ENCODE measurements at regions not wholly inside any gene's neighbourhood (a gene's known extent, or its start where the extent isn't known, plus 50 kb on each side); places are given as distances from the start of the nearest gene placed in this dataset.

GRCh38 chr16:55000595-55000994 is 69.9 kb downstream of the IRX5 start:
- Histone ChIP-seq H3K9me3 (no peaks in the 10 kb centered on the region), H3K4me1 (ENCODE audit: control insufficient read depth in 1 of 2, insufficient read depth in 2 of 2, low read depth in 1 of 2, low read length in 1 of 2) (no peaks in the 10 kb centered on the region; a peak in 1 of 4 replicates), H3K27ac (ENCODE audit: low read depth in 2 of 2, low read length in 1 of 2) (no peak overlapping the region), H3K9ac (no peak overlapping the region), H4K20me1 (ENCODE audit: insufficient read depth) (no peaks in the 10 kb centered on the region), H3K79me2 (ENCODE audit: insufficient read depth) (no peaks in the 10 kb centered on the region), H2AFZ (ENCODE audit: low read depth) (no peak overlapping the region), H3K36me3 (replicated peaks in 1 of 2; ENCODE audit: control insufficient read depth in 1 of 2, insufficient read depth in 2 of 2, low read length in 1 of 2) (no peaks in the 10 kb centered on the region), H3K4me2 (no peak overlapping the region), H3K4me3 (ENCODE audit: low read depth in 2 of 2, low read length in 1 of 2) (no peak overlapping the region), H3K27me3 (ENCODE audit: insufficient read depth) (no peaks in the 10 kb centered on the region; the same call in 1 of the 2 replicates), H3K9me2 (no peaks in the 10 kb centered on the region), H3F3A (replicated peaks; ENCODE audit: insufficient read depth) (no peaks in the 10 kb centered on the region)
- POLR2A ChIA-PET, result no interaction called here
- CTCF ChIA-PET, result interaction anchor here (1.4 kb wide), 1 partner anchor 14 kb away, joined by 3 read pairs; no protein-coding TSS in a partner anchor
- TF ChIP-seq TCF12 (IDR thresholded peaks at IDR 0.05), result no peak
- no peak for TF ChIP-seq NRF1 (IDR thresholded peaks at IDR 0.05; ENCODE audit: low read depth, low read length)
- TF ChIP-seq GATA2 (CRISPR knock-in tag; IDR thresholded peaks at IDR 0.05), result no peak
- TF ChIP-seq NFIC (IDR thresholded peaks at IDR 0.05; ENCODE audit: borderline replicate concordance), result no peak
- TF ChIP-seq, protein P1, sequence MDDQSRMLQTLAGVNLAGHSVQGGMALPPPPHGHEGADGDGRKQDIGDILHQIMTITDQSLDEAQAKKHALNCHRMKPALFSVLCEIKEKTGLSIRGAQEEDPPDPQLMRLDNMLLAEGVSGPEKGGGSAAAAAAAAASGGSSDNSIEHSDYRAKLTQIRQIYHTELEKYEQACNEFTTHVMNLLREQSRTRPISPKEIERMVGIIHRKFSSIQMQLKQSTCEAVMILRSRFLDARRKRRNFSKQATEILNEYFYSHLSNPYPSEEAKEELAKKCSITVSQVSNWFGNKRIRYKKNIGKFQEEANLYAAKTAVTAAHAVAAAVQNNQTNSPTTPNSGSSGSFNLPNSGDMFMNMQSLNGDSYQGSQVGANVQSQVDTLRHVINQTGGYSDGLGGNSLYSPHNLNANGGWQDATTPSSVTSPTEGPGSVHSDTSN (IDR thresholded peaks at IDR 0.05), result no peak
- TF ChIP-seq FOSL2 (IDR thresholded peaks at IDR 0.05; ENCODE audit: borderline replicate concordance, low read depth), result no peak
- no peak for TF ChIP-seq USF1 (IDR thresholded peaks at IDR 0.05; ENCODE audit: borderline replicate concordance, low read depth)
- TF ChIP-seq JUND (IDR thresholded peaks at IDR 0.05), result no peak
- no peak for TF ChIP-seq EZH2phosphoT487 (IDR thresholded peaks at IDR 0.05; ENCODE audit: borderline replicate concordance, low read depth)
- TF ChIP-seq RAD21 (IDR thresholded peaks at IDR 0.05; ENCODE audit: low read length), result no peak
- TF ChIP-seq, protein P2, sequence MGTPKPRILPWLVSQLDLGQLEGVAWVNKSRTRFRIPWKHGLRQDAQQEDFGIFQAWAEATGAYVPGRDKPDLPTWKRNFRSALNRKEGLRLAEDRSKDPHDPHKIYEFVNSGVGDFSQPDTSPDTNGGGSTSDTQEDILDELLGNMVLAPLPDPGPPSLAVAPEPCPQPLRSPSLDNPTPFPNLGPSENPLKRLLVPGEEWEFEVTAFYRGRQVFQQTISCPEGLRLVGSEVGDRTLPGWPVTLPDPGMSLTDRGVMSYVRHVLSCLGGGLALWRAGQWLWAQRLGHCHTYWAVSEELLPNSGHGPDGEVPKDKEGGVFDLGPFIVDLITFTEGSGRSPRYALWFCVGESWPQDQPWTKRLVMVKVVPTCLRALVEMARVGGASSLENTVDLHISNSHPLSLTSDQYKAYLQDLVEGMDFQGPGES (IDR thresholded peaks at IDR 0.05; ENCODE audit: low read depth, low read length), result no peak
- TF ChIP-seq FOXJ3 (CRISPR knock-in tag; IDR thresholded peaks at IDR 0.05), result no peak
- no peak for TF ChIP-seq RCOR1 (IDR thresholded peaks at IDR 0.05; ENCODE audit: low read length)
- no peak for TF ChIP-seq YY1 (IDR thresholded peaks at IDR 0.05; ENCODE audit: low read depth)
- no peak for TF ChIP-seq GABPA (IDR thresholded peaks at IDR 0.05; ENCODE audit: low read depth)
- TF ChIP-seq CHD2 (IDR thresholded peaks at IDR 0.05; ENCODE audit: low read length, partially characterized antibody), result no peak
- TF ChIP-seq, protein P3, sequence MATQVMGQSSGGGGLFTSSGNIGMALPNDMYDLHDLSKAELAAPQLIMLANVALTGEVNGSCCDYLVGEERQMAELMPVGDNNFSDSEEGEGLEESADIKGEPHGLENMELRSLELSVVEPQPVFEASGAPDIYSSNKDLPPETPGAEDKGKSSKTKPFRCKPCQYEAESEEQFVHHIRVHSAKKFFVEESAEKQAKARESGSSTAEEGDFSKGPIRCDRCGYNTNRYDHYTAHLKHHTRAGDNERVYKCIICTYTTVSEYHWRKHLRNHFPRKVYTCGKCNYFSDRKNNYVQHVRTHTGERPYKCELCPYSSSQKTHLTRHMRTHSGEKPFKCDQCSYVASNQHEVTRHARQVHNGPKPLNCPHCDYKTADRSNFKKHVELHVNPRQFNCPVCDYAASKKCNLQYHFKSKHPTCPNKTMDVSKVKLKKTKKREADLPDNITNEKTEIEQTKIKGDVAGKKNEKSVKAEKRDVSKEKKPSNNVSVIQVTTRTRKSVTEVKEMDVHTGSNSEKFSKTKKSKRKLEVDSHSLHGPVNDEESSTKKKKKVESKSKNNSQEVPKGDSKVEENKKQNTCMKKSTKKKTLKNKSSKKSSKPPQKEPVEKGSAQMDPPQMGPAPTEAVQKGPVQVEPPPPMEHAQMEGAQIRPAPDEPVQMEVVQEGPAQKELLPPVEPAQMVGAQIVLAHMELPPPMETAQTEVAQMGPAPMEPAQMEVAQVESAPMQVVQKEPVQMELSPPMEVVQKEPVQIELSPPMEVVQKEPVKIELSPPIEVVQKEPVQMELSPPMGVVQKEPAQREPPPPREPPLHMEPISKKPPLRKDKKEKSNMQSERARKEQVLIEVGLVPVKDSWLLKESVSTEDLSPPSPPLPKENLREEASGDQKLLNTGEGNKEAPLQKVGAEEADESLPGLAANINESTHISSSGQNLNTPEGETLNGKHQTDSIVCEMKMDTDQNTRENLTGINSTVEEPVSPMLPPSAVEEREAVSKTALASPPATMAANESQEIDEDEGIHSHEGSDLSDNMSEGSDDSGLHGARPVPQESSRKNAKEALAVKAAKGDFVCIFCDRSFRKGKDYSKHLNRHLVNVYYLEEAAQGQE (IDR thresholded peaks at IDR 0.05; ENCODE audit: low read depth, low read length), result no peak
- no peak for TF ChIP-seq SIN3A (IDR thresholded peaks at IDR 0.05; ENCODE audit: borderline replicate concordance, low read depth, low read length)
- TF ChIP-seq CTCF (IDR thresholded peaks at IDR 0.05), result no peak
- WGBS (ENCODE audit: low lambda C conversion rate), result 43% methylated on average over 4 of the region's 4 CpGs
- DNase-seq, result no peak

All from SK-N-SH (cell line).